Left lung (tissue), 4 donors: ENCODE measurements at regions not wholly inside any gene's neighbourhood (a gene's known extent, or its start where the extent isn't known, plus 50 kb on each side); places are given as distances from the start of the nearest gene placed in this dataset.

ENCODE experiments used
- ATAC-seq: fragments of 200-7000 bp; cut with Tn5 transposase; one replicate; pipeline ENCODE4 v1.9.1; 2020; ENCODE audit warnings: moderate library complexity
- DNase-seq, 4 donors: peaks; one replicate each; pipeline ENCODE4 v3.0.0-alpha.2; 2013 to 2020
- H3K27ac ChIP-seq, 2 donors: fragments of 200-600 bp; sonication (generic) in 1 of 2; one replicate each; pipeline versions ENCODE4 v1.5.0 to v1.8.0; 2020 to 2021
- H3K27me3 ChIP-seq, 2 donors: fragments of 200-600 bp; sonication (generic) in 1 of 2; one replicate each; pipeline versions ENCODE4 v1.5.0 to v1.8.0; 2020 to 2021
- H3K36me3 ChIP-seq, 2 donors: fragments of 200-600 bp; sonication (generic) in 1 of 2; one replicate each; pipeline versions ENCODE4 v1.5.0 to v1.8.0; 2020 to 2021
- H3K4me1 ChIP-seq, 2 donors: fragments of 200-600 bp; one replicate each; pipeline ENCODE4 v1.8.0; 2021
- H3K4me3 ChIP-seq, 2 donors: fragments of 200-600 bp; sonication (generic) in 1 of 2; one replicate each; pipeline versions ENCODE4 v1.5.0 to v1.8.0; 2020 to 2021; ENCODE audit warnings: mild to moderate bottlenecking in 1 of 2
- H3K9me3 ChIP-seq, 2 donors: fragments of 200-600 bp; sonication (generic) in 1 of 2; one replicate each; pipeline versions ENCODE4 v1.5.0 to v1.8.0; 2020 to 2021
- CTCF ChIP-seq, 2 donors: fragments of 200-600 bp; sonication (generic) in 1 of 2; IDR thresholded peaks; one replicate each; pipeline versions ENCODE4 v1.5.0 to v1.8.0; 2021; ENCODE audit warnings: antibody characterized with exemption in 2 of 2
- intact Hi-C, 2 donors: fragments of 100-400 bp; cut with DNase I; formaldehyde crosslinking; loops; one replicate each; pipeline versions ENCODE4 v1.11.2 to v1.14.2; 2022
- donor health status: DM: no; HTN: yes; CAD: no.
- donor health status: DM: no; HTN: no; CAD: no.

DNA sequence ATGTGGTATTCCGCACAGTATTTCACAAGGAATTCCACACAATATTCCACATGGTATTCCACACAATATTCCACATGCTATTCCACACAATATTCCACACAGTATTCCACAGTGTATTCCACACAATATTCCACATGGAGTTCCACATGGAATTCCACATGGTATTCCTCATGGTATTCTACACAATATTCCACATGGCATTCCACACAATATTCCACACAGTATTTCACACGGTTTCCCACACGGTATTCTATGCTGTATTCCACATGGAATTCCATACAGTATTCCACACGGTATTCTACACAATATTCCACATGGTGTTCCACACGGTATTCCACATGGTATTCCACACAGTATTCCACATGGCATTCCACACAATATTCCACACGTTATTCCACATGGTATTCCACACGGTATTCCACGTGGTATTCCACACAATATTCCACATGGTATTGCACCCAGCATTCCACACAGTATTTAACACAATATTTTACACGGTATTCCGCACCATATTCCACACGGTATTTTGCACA is 137.3 kb upstream of the CHST15 start:
- intact Hi-C loops: no loop called here
- TF ChIP-seq CTCF (IDR thresholded peaks at IDR 0.05): no peak
- Histone ChIP-seq H3K36me3 (no peaks in the 10 kb centered on the region), H3K9me3 (no peaks in the 10 kb centered on the region), H3K27me3 (no peaks in the 10 kb centered on the region), H3K4me1 (no peaks in the 10 kb centered on the region), H3K4me3 (no peak overlapping the region), H3K27ac (no peak overlapping the region)
- ATAC-seq: no peak
- DNase-seq: no peak

DNA sequence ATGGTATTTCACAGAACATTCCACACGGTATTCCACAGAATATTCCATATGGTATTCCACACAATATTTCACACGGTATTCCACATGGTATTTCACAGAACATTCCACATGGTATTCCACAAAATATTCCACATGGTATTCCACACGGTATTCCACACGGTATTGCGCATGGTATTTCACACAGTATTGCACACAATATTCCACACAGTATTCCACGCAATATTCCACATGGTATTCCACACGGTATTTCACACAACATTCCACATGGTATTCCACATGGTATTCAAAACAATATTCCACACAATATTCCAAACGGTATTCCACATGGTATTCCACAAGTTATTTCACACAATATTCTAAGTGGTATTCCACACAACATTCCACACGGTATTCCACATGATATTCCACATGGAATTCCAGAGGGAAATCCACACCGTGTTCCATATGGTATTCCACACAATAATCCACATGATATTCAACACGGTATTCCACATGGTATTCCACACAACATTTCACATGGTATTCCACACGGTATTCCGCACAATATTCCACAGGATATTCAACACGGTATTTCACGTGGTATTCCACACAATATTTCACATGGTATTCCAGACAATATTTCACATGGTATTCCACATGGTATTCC is 136.7 kb upstream of the CHST15 start:
- DNase-seq (no peak), ATAC-seq (no peak)
- Histone ChIP-seq H3K4me1 (no peaks in the 10 kb centered on the region), H3K4me3 (no peak overlapping the region), H3K36me3 (no peaks in the 10 kb centered on the region), H3K27ac (no peak overlapping the region), H3K27me3 (no peaks in the 10 kb centered on the region), H3K9me3 (no peaks in the 10 kb centered on the region)
- intact Hi-C loops: no loop called here
- no peak for TF ChIP-seq CTCF (IDR thresholded peaks at IDR 0.05)

GRCh38 chr10:124229201-124229988 is 136.0 kb upstream of the CHST15 start:
- DNase-seq (no peak), ATAC-seq (no peak)
- TF ChIP-seq CTCF (IDR thresholded peaks at IDR 0.05): no peak
- Histone ChIP-seq H3K36me3 (no peaks in the 10 kb centered on the region), H3K4me1 (no peaks in the 10 kb centered on the region), H3K4me3 (no peak overlapping the region), H3K27ac (no peak overlapping the region), H3K9me3 (no peaks in the 10 kb centered on the region), H3K27me3 (no peaks in the 10 kb centered on the region)
- intact Hi-C loops: no loop called here

DNA sequence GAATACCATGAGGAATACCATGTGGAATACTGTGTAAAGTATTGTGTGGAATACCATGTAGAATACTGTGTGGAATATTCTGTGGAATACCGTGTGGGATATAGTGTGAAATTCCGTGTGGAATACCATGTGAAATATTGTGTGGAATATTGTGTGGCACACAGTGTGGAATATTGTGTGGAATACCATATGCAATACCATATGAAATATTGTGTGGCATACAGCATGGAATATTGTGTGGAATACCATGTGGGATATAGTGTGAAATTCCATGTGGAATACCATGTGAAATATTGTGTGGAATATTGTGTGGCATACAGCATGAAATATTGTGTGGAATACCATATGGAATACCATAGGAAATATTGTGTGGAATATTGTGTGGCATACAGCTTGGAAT is 135.1 kb upstream of the CHST15 start:
- Histone ChIP-seq H3K27ac (no peak overlapping the region), H3K4me1 (no peaks in the 10 kb centered on the region), H3K9me3 (no peaks in the 10 kb centered on the region), H3K27me3 (no peaks in the 10 kb centered on the region), H3K36me3 (no peaks in the 10 kb centered on the region), H3K4me3 (no peak overlapping the region)
- no peak for TF ChIP-seq CTCF (IDR thresholded peaks at IDR 0.05)
- ATAC-seq (no peak), DNase-seq (no peak)
- intact Hi-C loops: no loop called here

- intact Hi-C loops: no loop called here
- no peak for DNase-seq
- Histone ChIP-seq H3K4me1 (no peaks in the 10 kb centered on the region), H3K27ac (no peak overlapping the region), H3K4me3 (no peak overlapping the region), H3K27me3 (no peaks in the 10 kb centered on the region), H3K9me3 (no peaks in the 10 kb centered on the region), H3K36me3 (no peaks in the 10 kb centered on the region)
- TF ChIP-seq CTCF (IDR thresholded peaks at IDR 0.05): no peak
- no peak for ATAC-seq
Observed at GRCh38 chr10:124227988-124228387, 134.6 kb upstream of the CHST15 start.
